Stimulated activated CD8-positive, alpha-beta memory T cell treated with anti-CD3 and anti-CD28 coated beads, Interleukin-4, amount 100 ng/mL, for 4 hours (primary cell): ENCODE measurements at regions not wholly inside any gene's neighbourhood (a gene's known extent, or its start where the extent isn't known, plus 50 kb on each side); places are given as distances from the start of the nearest gene placed in this dataset.
"Not testable (repeated sequence)": the region's sequence is repeated elsewhere in the genome, so short reads cannot be mapped to it uniquely, and the experiment has no call there.

ENCODE experiments used
- DNase-seq, 2 donors: peaks; one replicate each; pipeline ENCODE4 v3.0.0-alpha.2; 2020; ENCODE audit warnings: low read depth in 2 of 2, low spot score in 1 of 2

DNA sequence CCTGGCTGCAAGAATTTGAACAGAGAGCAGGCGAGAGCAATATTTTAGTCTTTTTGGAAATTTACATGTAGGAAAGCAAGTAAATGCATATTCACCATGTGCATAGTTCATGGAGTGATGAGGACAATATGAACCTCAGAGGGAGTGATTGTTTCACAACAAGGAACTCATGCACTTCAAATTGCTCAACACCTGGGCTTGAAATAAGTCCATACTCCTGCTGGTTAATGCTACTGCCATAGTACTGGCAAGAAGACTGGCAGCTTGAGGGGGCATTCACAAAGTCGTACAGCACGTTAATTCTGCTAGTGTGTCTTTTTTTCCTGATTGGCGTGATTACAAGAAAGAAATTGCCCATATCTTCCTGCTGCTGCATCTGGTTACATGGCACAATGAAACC, 267.6 kb downstream of the PCDH17 start:
- DNase-seq = no peak

DNA sequence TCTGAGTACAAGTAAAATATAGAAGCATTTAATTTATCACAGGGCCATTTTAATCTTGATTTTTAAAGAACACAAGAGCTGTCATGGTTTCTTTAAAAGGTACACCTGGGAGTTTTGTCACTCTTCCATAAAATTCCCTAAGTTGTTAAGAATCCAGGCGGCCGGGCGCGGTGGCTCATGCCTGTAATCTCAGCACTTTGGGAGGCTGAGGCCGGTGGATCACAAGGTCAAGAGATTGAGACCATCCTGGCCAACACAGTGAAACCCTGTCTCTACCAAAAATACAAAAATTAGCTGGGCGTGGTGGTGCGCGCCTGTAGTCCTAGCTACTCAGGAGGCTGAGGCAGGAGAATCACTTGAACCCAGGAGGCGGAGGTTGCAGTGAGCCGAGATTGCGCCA, 278.3 kb downstream of the PCDH17 start:
- not testable (repeated sequence) for DNase-seq

DNA sequence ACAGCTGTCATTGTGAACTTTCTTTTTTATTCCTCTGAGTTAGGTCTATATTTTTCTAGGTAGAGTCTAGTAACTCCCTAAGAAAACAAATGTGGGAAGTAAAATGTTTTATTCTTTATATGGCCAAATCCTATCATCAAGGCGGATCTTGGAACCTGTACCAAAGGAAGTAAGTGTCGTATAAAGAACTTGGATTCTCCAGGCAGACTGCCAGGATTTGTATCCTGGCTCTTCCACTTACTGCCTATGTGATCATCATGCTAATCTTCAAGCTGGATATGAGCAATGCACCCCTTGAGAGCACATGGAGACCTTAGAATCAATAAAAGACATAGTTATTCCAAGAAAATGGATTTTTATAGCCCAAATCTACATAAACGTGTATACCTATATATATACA, 286.5 kb downstream of the PCDH17 start:
- no peak for DNase-seq

DNA sequence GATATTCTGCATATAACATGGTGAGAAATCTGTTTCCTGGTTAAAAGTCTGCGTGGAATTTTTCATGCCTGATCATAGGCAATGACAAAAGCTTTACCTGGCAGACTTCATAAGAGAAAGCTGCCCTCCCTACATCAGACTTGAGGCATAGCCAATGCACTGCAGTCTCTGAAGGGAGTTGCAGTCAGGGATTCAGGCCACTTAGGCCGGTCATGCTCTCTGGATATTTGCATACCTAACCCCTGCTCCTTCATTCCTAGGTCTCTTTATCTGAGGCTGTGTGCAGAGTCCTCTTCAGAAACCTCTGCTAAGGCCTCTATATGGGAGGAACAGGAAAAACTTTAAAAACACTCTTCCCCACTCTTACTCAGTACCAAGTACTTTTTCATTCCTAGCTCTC, 287.4 kb downstream of the PCDH17 start:
- DNase-seq = no peak

DNA sequence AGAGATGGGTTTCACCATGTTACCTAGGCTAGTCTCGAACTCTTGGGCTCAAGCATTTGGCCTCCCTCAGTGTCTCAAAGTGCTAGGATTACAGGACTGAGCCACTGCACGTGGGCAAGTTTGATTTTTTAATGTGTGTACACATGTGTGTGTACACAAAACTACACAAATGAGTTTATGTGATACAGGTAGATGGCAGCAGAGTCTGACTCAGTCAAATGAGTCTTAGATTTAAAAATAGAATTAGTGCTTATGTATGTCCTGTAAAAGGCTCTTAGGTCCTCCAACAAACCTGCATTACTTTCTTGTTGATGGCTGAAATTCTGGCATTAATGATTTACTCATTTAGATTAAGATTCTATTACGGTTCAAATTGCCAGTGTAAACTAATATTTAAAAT, 293.7 kb downstream of the PCDH17 start:
- DNase-seq = no peak

DNA sequence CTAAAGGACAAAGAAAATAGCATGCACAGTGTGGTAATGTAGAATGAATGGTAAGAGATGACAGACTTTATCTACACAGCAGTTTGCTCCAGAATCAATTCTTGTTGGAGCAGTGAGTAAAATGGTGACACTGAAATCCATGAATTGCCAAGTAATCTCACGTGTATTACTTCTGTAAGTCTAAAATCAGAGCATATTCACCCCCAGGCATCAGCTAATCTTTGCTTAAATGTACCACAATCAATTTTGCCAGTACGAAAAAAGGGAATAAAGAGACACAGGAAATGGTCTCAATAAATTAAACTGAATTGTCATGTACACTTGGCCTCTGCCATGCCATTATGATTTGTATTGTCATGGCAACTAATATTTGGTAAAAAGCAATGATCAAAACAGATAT, 294.2 kb downstream of the PCDH17 start:
- DNase-seq = no peak

DNA sequence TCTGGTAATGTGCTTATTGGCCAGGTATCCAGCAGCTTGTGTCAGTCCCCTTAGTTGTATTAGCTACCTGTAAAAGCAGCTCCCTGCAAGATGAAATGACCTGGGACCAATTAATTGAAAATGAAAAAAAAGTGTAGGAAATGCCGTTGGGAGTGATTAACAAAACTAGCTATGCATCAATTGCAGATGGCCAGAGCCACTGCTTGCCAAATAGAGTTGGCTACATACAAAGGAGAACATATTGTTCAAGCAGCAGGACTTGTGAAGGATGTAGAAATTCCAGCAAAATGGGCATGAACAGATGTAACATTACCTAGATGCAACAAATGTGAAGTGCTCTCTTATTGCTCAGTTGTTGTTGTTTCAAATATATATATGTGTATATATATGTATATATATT, 300.5 kb downstream of the PCDH17 start:
- DNase-seq = no peak

DNA sequence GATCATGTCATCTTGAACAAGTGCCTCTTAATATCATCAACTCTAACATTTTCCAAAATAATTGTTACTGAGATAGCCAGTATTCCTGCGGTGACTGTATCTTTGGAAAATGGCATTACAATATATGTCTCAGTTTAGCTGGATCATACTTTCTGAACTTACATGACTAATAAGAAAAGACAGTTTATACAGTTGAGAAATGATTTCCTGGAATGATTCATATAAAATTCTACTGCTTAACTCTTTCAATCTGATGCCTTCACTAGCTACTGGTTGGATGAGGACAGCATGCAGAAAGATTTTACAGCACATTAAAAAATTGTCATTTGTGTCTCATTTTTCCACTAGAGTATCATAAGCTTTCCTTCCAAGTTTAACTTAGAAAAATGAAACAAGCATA, 302.1 kb downstream of the PCDH17 start:
- DNase-seq = no peak

DNA sequence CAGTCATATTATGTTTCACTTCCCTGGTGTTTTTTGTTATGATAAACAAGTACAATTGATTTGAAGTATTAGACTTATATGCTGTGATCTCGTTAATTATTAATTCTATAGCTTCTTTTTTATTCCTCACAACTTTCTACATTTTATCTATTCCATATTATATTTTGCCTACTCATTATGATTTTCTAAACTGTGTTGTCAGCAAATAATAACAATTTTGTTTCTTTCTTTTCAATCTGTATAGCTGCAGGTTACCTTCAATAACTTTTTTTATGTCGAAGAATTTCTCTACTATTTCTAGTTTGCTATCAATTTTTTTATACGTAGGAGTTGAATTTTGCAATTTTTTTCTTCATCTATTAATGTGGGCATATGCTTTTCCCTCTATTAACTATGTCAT, 304.4 kb downstream of the PCDH17 start:
- no peak for DNase-seq

DNA sequence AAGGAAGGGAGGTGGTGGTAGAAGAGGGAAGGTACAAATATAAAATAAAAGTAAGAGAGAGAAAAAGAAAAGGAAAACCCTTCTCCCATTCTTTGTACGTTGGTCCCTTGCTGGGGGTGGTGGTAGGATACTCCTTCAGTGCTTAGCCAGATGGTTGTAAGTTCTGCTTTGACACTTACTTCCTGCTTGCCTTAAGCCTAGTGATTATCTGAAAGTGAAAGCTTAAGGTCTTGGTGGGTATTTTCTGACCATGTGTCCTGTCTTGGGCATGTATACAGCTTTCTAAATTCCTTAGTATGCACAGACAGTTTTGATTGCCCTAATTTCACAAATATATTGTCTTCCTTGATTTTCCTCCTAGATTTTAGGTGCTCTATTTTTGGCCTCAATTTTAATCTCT, 314.8 kb downstream of the PCDH17 start:
- DNase-seq = no peak

DNA sequence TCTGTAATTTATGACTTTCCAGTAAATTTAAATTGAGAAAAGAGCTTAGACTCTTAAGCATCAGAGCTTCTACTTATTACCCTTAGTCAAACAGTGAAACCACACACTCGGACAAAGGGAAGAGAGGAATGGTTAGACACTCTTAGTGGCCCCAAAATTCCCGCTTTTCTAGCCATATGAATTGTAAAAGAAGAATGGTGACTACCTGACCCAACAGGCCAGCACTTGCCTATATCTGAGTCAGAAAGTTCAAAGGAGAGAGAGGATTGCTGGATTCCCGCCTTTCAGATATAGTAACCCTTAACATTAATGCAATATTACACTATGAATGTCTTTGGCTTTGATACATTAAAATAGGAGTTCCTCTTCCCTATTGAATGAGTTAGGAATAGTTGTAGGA, 317.3 kb downstream of the PCDH17 start:
- no peak for DNase-seq

DNA sequence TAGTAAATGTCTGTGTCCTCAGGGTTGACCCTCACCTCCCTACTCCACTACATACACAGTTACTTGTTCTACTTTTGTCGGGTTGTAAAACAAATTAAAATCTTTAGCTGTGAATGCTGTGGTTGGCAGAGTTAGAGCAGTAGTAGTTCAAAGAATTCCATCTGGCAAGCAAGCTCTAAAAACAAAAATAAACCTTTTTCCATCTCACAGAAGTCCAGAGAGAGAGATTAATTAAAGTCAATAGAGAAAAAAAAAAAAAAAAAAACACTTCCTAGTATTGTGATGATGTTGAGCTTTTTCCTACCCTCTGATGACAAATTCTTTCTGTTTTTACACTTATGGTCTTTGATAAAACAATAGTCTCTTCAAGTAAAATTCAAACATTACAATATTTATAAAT, 338.4 kb downstream of the PCDH17 start:
- no peak for DNase-seq

DNA sequence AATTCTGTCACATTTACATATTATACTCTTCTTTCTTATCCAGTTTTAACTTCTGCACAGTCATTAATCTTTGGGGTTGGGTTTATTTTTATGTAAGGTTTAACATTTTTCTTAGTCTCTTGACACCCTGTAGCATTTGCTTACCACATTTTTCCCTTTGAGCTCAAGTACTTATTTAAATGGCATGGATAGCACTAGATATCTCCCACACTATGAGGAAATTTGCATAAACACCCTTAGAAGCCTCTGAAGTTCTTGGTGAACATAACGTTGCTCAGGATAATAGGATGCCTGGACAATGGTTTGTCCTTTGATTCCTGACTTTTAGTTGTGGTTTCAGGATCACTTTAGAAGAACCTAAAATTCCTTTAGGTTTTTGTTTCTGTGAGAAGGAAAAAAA, 338.9 kb downstream of the PCDH17 start:
- DNase-seq = no peak

DNA sequence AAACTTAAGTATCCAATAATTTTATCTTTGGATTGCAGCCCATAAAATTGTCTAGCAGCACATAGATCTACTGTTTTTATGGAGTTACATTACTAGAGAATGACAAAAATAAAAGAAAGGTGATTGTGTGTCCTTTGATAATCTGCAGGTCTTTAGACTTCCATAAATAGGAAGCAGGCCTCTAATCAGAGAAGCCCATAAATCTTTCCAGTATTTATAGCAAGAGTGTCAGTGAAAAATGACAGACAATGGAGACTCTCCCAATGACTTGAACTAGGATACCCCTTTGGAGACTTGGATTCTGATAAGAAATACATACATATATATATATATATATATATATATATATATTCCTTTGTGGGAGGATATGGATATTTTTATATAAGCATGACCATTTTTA, 351.2 kb downstream of the PCDH17 start:
- no peak for DNase-seq

DNA sequence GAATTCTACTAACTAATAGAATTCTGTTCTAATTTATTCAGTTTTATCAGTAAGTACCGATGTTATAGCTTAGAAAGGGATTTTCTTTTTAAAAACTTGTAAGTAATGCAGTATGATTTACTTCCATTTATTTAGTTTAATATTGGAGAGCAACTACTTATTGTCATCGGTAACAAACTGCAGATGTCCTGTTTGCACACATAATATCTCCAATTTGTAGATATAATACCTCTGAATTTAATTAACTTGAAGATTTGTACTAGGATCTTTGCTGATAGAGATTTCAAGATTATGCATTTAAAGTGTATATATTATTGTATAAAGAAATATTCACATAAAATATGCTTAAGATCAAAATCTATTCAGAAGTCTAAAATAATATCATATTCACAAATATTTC, 356.7 kb downstream of the PCDH17 start:
- DNase-seq = no peak

DNA sequence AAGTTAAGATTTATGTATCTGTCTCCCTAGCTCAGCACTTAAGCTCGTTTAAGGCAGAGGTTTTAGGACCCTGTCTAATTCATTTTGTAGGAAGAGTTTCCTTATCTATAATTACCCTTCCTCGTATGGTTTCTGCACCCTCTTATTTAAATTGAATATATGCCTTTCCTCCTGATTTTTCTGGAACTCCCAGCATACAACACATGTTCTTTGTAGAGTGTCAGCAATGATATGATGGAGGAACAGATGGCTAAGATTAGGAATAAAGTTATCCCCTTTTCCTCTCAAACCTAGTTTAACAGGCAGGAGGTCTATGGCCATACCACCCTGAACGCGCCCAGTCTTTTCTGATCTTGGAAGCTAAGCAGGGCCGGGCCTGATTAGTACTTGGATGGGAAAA, 359.5 kb downstream of the PCDH17 start:
- no peak for DNase-seq

DNA sequence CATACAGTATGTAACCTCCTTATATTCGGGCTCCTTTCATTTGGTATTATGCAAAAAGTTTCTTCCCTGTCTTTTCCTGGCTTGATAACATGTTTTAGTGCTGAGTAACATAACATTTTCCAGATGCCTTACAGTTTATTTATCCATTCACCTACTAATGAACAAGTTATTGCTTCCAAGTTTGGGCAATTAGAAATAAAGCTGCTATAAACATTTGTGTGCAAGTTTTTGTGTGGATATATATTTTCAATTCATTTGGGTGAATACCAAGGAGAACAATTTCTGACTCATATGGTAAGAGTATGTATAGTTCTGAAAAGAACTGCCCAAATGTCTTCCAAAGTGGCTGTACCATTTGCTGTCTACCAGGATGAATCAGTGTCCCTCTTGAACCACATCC, 360.9 kb downstream of the PCDH17 start:
- no peak for DNase-seq

DNA sequence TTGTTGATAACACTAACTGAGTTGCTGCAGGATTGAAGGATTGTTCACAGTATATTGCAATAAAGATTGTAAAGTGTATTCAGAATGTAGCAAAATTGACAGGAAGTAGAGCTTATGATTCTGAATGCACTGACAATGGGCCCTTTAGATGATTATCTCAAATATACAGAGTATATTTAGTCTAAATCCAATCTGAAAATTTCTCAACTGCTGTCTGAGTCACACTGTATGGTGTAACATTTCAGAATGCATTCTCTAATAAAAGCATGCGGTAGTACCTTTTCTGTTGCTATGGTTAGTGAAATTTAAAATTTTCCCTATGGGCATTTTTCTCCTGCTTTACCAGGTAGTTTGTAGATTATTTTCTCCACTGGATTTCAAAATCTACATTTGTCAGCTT, 365.2 kb downstream of the PCDH17 start:
- no peak for DNase-seq

DNA sequence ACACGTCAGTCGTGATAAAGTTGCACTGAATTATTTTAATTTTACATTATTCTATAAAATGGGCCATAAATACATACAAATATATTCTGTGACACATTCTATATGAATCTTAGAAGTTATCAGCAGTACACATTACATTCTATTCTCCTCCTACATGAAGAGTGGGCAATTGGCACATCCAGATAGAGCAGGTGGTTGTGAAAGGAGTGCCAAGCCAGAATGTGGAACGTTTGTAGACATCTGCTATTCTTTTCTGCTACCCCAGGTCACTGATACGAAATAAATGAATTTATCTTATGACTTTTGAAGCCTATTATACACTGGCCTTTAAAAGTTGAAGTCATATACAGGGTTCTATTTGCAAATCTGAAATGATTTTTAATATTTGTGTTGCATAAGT, 373.2 kb downstream of the PCDH17 start:
- no peak for DNase-seq

DNA sequence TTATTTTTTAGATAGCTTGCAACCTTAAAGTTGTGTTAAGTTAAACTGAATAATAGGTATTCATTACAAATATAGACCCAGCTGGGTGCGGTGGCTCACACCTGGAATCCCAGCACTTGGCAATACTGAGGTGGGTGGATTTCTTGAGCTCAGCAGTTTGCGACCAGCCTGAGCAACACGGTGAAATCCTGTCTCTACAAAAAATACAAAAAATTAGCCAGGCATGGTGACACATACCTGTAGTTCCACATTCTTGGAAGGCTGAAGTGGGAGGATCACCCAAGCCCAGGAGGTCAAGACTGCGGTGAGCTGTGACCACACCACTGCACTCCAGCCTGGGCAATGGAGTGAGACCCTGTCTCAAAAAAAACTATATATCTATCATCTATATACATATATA, 386.5 kb downstream of the PCDH17 start:
- DNase-seq = no peak

DNA sequence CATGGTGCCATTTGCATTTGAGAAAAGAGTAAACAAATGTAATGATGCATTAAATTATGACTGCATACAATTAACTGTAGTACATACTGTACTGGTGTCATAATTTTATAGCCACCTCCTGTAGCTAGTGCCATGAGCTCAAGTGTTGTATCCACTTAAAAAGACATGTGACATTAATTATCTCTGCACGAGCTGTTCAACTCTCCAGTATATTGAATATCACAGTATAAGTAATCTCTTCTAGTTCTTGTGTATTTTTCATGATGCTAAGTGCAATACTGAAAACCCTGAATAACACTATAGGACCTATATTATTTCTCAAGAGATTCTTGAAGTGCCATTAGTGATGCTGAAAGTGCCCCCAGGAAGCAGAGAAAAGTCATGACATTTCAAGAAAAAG, 387.3 kb downstream of the PCDH17 start:
- DNase-seq = no peak

DNA sequence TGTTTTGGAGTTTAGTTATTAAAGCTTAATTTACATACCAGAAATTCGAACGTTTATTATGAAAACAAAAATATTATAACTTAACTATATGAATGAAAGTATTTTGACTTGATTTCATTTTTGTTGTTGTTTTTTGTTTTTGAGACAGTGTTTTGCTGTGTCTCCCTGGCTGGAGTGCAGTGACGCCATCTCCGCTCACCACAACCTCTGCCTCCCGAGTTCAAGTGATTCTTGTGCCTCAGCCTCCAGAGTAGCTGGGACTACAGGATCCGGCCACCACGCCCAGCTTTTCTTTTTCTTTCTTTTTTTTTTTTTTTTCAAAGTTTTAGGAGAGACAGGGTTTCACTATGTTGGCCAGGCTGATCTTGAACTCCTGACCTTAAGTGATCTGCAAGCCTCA, 392.6 kb downstream of the PCDH17 start:
- no peak for DNase-seq

DNA sequence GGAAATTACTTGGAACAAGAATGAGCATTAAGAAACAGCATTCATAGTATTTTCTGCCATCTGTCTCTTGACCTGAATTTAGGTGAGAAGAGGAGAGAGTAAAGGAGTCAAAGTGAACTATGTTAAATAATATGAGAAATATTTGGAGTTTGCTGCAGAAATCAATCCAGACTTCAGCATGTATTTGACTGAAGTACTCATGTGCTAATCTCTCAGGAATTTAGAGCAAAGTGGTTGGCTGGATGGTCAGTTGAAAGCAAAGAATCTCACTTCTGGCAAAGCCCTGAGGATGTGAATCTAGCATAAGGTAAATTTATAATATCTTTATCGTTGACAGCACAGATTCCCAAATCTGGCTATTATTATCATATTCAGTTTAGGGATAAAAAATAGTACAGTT, 394.3 kb downstream of the PCDH17 start:
- DNase-seq = no peak

DNA sequence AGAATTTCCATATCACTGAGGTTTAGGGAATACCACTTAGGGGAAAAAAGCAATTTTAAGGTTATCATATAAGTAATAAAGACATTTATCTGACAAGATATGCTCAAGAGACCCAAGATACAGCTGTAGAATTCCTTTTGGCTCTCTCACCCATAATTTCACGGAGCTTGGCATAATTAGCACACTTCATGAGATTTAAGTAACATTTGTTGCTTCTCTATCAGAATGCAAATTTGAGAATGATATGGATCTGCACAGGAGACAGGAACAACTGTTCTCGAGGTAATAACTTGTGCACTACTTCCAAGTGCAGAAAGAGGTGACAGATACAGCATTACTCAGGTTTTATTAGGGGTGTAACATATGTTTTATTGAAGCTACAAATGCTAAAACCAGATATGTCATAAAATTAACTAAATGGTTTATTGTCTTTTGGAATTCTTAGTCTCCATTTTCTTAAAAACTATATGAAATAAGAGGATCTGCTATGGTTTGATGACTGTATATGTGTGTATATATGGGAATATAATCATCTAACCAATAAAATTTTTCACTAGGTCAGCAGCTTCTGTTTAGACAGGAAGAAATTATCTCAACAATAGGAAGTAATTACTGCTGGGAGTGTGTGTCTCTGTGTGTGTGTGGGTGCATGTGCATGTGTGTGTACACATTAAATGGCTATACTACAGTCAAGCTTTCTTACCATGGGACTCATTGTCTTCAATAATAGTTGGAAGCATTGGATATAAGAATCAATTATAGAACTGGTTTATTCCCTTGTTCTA, 401.3 kb downstream of the PCDH17 start:
- no peak for DNase-seq
